IMR-90 (cell line): ENCODE measurements at regions not wholly inside any gene's neighbourhood (a gene's known extent, or its start where the extent isn't known, plus 50 kb on each side); places are given as distances from the start of the nearest gene placed in this dataset.

Experiments
- ATAC-seq: fragments of 200-7000 bp; cut with Tn5 transposase; 2 replicates; pipeline ENCODE4 v1.9.1; 2020; ENCODE audit warnings: low read depth, mild to moderate bottlenecking, moderate library complexity
- BruUV-seq: library from RNA; stranded (reverse); fragments of 400-500 nt; replicated peaks from 2 replicates; lab custom pipeline; 2021; lab: Mats Ljungman, UMichigan
- CTCF ChIA-PET: fragments of 300-600 bp; formaldehyde crosslinking; extraction: SDS; loops from one replicate; lab custom pipeline; 2021; ENCODE audit warnings: antibody characterized with exemption; lab: Yijun Ruan, JAX
- POLR2A ChIA-PET: fragments of 300-600 bp; sonication (Branson Sonifier 250); formaldehyde crosslinking; loops from one replicate; lab custom pipeline; 2022; ENCODE audit warnings: antibody characterized with exemption; ENCODE audit not compliant: unreplicated experiment; lab: Charles Lee
- DNase-seq: peaks from one replicate; pipeline ENCODE4 v3.0.0; 2013
- H2AFZ ChIP-seq: replicated peaks from 2 replicates; pipeline ENCODE3; 2013; ENCODE audit warnings: low read length, mild to moderate bottlenecking; ENCODE audit not compliant: poor library complexity
- H2AK5ac ChIP-seq: 2 replicates; pipeline ENCODE4 v1.6.1; 2013; ENCODE audit warnings: low read depth, low read length, inconsistent platforms
- H2AK9ac ChIP-seq: replicated peaks from 2 replicates; pipeline ENCODE3; 2013; ENCODE audit warnings: mild to moderate bottlenecking, low read depth, low read length, moderate library complexity; ENCODE audit not compliant: poor library complexity
- H2BK120ac ChIP-seq: 2 replicates; pipeline ENCODE4 v1.6.1; 2013; ENCODE audit warnings: low read depth, low read length, inconsistent platforms
- H2BK15ac ChIP-seq: 3 replicates; pipeline ENCODE4 v1.6.1; 2013; ENCODE audit warnings: low read depth, low read length, inconsistent platforms
- H2BK20ac ChIP-seq: 2 replicates; pipeline ENCODE4 v1.6.1; 2013; ENCODE audit warnings: low read depth, mild to moderate bottlenecking, inconsistent platforms, low read length, moderate library complexity
- H2BK5ac ChIP-seq: 2 replicates; pipeline ENCODE4 v1.6.1; 2013; ENCODE audit warnings: mild to moderate bottlenecking, low read depth, low read length, inconsistent platforms; ENCODE audit not compliant: poor library complexity, severe bottlenecking
- H3K14ac ChIP-seq: replicated peaks from 2 replicates; pipeline ENCODE4 v1.6.1; 2013; ENCODE audit warnings: low read depth, low read length, inconsistent platforms
- H3K18ac ChIP-seq: 2 replicates; pipeline ENCODE4 v1.6.1; 2013; ENCODE audit warnings: low read depth, low read length, control low read depth
- H3K23ac ChIP-seq: 2 replicates; pipeline ENCODE4 v1.6.1; 2013; ENCODE audit warnings: low read depth, low read length, inconsistent platforms
- H3K27ac ChIP-seq: 2 replicates; pipeline ENCODE4 v1.5.1; 2013; ENCODE audit warnings: mild to moderate bottlenecking, control low read depth, low read length; ENCODE audit not compliant: insufficient read depth
- H3K27me3 ChIP-seq: 2 replicates; pipeline ENCODE4 v1.6.1; 2013; ENCODE audit warnings: low read length; ENCODE audit not compliant: control insufficient read depth, insufficient read depth
- H3K36me3 ChIP-seq: 2 replicates; pipeline ENCODE4 v1.6.1; 2013; ENCODE audit warnings: low read length, mixed read lengths; ENCODE audit not compliant: control insufficient read depth, insufficient read depth
- H3K4ac ChIP-seq: 2 replicates; pipeline ENCODE4 v1.6.1; 2013; ENCODE audit warnings: low read depth, low read length, inconsistent platforms
- H3K4me1 ChIP-seq: 2 replicates; pipeline ENCODE4 v1.6.1; 2013; ENCODE audit warnings: low read length, mixed read lengths; ENCODE audit not compliant: control insufficient read depth, insufficient read depth
- H3K4me2 ChIP-seq: 2 replicates; pipeline ENCODE4 v1.6.1; 2013; ENCODE audit warnings: low read depth, mild to moderate bottlenecking, control low read depth, low read length, moderate library complexity
- H3K4me3 ChIP-seq: 2 replicates; pipeline ENCODE4 v1.5.1; 2013; ENCODE audit warnings: low read depth, mild to moderate bottlenecking, control low read depth, low read length, moderate library complexity; ENCODE audit not compliant: insufficient read depth
- H3K56ac ChIP-seq: 2 replicates; pipeline ENCODE4 v1.6.1; 2013; ENCODE audit warnings: low read length, inconsistent platforms; ENCODE audit not compliant: insufficient read depth; ENCODE audit errors: extremely low read depth
- H3K79me1 ChIP-seq, 2 experiments: 2 replicates each; pipeline ENCODE4 v1.6.1; 2013; ENCODE audit warnings: low read length in 2 of 2, inconsistent platforms in 1 of 2, low read depth in 1 of 2
- H3K9ac ChIP-seq: 2 replicates; pipeline ENCODE4 v1.6.1; 2013; ENCODE audit warnings: low read depth, low read length, control low read depth
- H3K9me1 ChIP-seq: 2 replicates; pipeline ENCODE4 v1.6.1; 2013; ENCODE audit warnings: low read length, inconsistent platforms; ENCODE audit not compliant: insufficient read depth
- H3K9me3 ChIP-seq: 2 replicates; pipeline ENCODE4 v1.6.1; 2013; ENCODE audit warnings: low read length; ENCODE audit not compliant: control insufficient read depth, insufficient read depth
- H4K20me1 ChIP-seq: 2 replicates; pipeline ENCODE4 v1.6.1; 2013; ENCODE audit warnings: low read length, inconsistent platforms; ENCODE audit not compliant: insufficient read depth
- H4K5ac ChIP-seq: 2 replicates; pipeline ENCODE4 v1.6.1; 2013; ENCODE audit warnings: mild to moderate bottlenecking, low read depth, low read length, control low read depth
- H4K8ac ChIP-seq, 2 experiments: 2 replicates each; pipeline ENCODE4 v1.6.1; 2013; ENCODE audit warnings: low read depth in 2 of 2, low read length in 2 of 2, control low read depth in 1 of 2, inconsistent platforms in 1 of 2
- H4K91ac ChIP-seq: 2 replicates; pipeline ENCODE4 v1.6.1; 2013; ENCODE audit warnings: low read depth, low read length, inconsistent platforms; ENCODE audit not compliant: insufficient read depth
- MAFK ChIP-seq: IDR thresholded peaks from 2 replicates; pipeline ENCODE4 v1.6.1; 2012; ENCODE audit warnings: low read depth, low read length, improper control_type of control experiment
- RFX5 ChIP-seq: IDR thresholded peaks from 2 replicates; pipeline ENCODE4 v1.8.0; 2012; ENCODE audit warnings: low read depth, mild to moderate bottlenecking, low read length, moderate library complexity
- WGBS, 2 experiments: methylation state at CpG; one replicate each; pipeline versions ENCODE4 v1.1.5 to v1.1.7; 2013; ENCODE audit warnings: missing lambda C conversion rate in 2 of 2; ENCODE audit not compliant: insufficient read length in 1 of 2; ENCODE audit errors: extremely low coverage in 2 of 2; 5-methylcytosine and 5-hydroxymethylcytosine counted together
- dilution Hi-C: fragments of 300-500 bp; cut with HindIII; formaldehyde crosslinking; loops from one replicate; pipeline ENCODE4 v1.14.3; 2018; ENCODE audit warnings: low sequenced_read_pairs; ENCODE audit not compliant: unreplicated experiment
- in situ Hi-C: fragments of 300-500 bp; cut with MboI; formaldehyde crosslinking; loops from 3 replicates; pipeline ENCODE4 v1.14.3; 2019; ENCODE audit warnings: low sequenced_read_pairs, inconsistent platforms, mixed read lengths
- intact Hi-C: fragments of 100-400 bp; cut with micrococcal nuclease; formaldehyde crosslinking; loops from 2 replicates; pipeline ENCODE4 v1.10.0; 2022

- no peak overlapping the region for H3K56ac ChIP-seq
Measured at GRCh38 chr2:184205048-184205596, 393.2 kb upstream of the ZNF804A start.

More at GRCh38 chr2:184205048-184205596, 393.2 kb upstream of the ZNF804A start:
- H3K9me3 ChIP-seq: peaks cover 2% of the 10 kb centered on the region
- no peak overlapping the region for H3K23ac ChIP-seq
- no peak for DNase-seq
- no peak overlapping the region for H2BK20ac ChIP-seq
- no peak overlapping the region for H3K4ac ChIP-seq
- H3K4me3 ChIP-seq: no peak overlapping the region
- TF ChIP-seq MAFK: peak; percentile 84
- no peak for TF ChIP-seq RFX5
- no peak overlapping the region for H3K9ac ChIP-seq
- no peak overlapping the region for H2BK5ac ChIP-seq
- H4K20me1 ChIP-seq: no peaks in the 10 kb centered on the region
- H3K4me1 ChIP-seq: no peaks in the 10 kb centered on the region
- H4K8ac ChIP-seq: no peak overlapping the region
- ATAC-seq: no peak
- WGBS, 2 experiments: no CpG with 5 or more reads among the region's 2 CpGs
- intact Hi-C loops (no loop called here), dilution Hi-C loops (no loop called here), in situ Hi-C loops (no loop called here)
- no peak overlapping the region for H2BK120ac ChIP-seq
- CTCF ChIA-PET: no interaction called here
- no peak overlapping the region for H3K18ac ChIP-seq
- no peak overlapping the region for H2BK15ac ChIP-seq
- no peak overlapping the region for H2AK5ac ChIP-seq
- H3K27ac ChIP-seq: no peak overlapping the region
- no peak overlapping the region for H4K91ac ChIP-seq
- H3K9me1 ChIP-seq: no peaks in the 10 kb centered on the region
- H3K27me3 ChIP-seq: no peaks in the 10 kb centered on the region
- no peak overlapping the region for H3K14ac ChIP-seq
- no peak overlapping the region for H2AFZ ChIP-seq
- H3K4me2 ChIP-seq: no peak overlapping the region
- no peaks in the 10 kb centered on the region for H3K36me3 ChIP-seq
- POLR2A ChIA-PET: no interaction called here
- no peak overlapping the region for H4K5ac ChIP-seq
- H3K79me1 ChIP-seq: no peaks in the 10 kb centered on the region
- no peak overlapping the region for H2AK9ac ChIP-seq
- BruUV-seq: no TSS peak
